Mesothelial cell of epicardium (in vitro differentiated cells): ENCODE measurements at regions not wholly inside any gene's neighbourhood (a gene's known extent, or its start where the extent isn't known, plus 50 kb on each side); places are given as distances from the start of the nearest gene placed in this dataset.

Experiments used
- DNase-seq, 2 experiments: peaks; one replicate each; pipeline ENCODE4 v3.0.0; 2021; ENCODE audit warnings: low spot score in 2 of 2; ENCODE audit not compliant: unreplicated experiment in 2 of 2
- H3K27ac Mint-ChIP-seq: 2 replicates; pipeline ENCODE4 v1.8.0; 2021; ENCODE audit warnings: mixed read lengths
- H3K27me3 Mint-ChIP-seq: 2 replicates; pipeline ENCODE4 v1.8.0; 2021; ENCODE audit warnings: low read depth, mixed read lengths
- H3K36me3 Mint-ChIP-seq: 2 replicates; pipeline ENCODE4 v1.8.0; 2021; ENCODE audit warnings: mixed read lengths
- H3K4me1 Mint-ChIP-seq: 2 replicates; pipeline ENCODE4 v1.8.0; 2021; ENCODE audit warnings: mixed read lengths
- H3K4me3 Mint-ChIP-seq: 2 replicates; pipeline ENCODE4 v1.8.0; 2021; ENCODE audit warnings: mild to moderate bottlenecking, moderate library complexity, mixed read lengths
- H3K9me3 Mint-ChIP-seq: 2 replicates; pipeline ENCODE4 v1.8.0; 2021; ENCODE audit warnings: mixed read lengths
- CTCF ChIP-seq: fragments of 200-600 bp; sonication (generic); IDR thresholded peaks from one replicate; pipeline ENCODE4 v1.5.0; 2021; ENCODE audit warnings: antibody characterized with exemption; ENCODE audit not compliant: unreplicated experiment

DNA sequence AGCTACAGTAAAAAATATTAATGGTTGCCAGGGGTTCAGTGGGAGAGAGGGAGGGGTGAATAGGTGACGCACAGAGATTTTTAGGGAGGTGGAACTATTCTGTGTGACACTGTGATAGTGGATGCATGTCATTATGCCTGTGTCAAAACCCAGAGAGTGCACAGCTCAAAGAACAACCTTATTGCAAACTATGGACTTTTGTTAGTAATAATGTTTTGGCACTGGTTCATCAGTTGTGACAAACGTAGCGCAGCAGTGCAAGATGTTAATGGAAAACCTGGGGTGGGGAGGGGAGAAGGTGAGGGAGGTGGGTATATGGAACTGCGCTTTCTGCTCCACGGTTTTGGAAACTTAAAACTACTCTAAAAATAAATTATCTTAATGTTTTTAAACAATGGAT is 134.6 kb upstream of the RFC3 start:
- Mint-ChIP-seq H3K4me3 (no peak overlapping the region), H3K9me3 (peaks cover 3% of the 10 kb centered on the region), H3K4me1 (no peaks in the 10 kb centered on the region), H3K27ac (no peak overlapping the region), H3K27me3 (no peaks in the 10 kb centered on the region), H3K36me3 (no peaks in the 10 kb centered on the region)
- TF ChIP-seq CTCF = no peak
- no peak for DNase-seq

- no peaks in the 10 kb centered on the region for H3K27me3 Mint-ChIP-seq
- H3K4me1 Mint-ChIP-seq = no peaks in the 10 kb centered on the region
- no peak overlapping the region for H3K27ac Mint-ChIP-seq
- DNase-seq = no peak
- H3K9me3 Mint-ChIP-seq = peaks cover 10% of the 10 kb centered on the region
- H3K4me3 Mint-ChIP-seq = no peak overlapping the region
- no peak for TF ChIP-seq CTCF
- peaks cover 5% of the 10 kb centered on the region for H3K36me3 Mint-ChIP-seq
Observed at GRCh38 chr13:33684874-33685273, 133.1 kb upstream of the RFC3 start.

DNA sequence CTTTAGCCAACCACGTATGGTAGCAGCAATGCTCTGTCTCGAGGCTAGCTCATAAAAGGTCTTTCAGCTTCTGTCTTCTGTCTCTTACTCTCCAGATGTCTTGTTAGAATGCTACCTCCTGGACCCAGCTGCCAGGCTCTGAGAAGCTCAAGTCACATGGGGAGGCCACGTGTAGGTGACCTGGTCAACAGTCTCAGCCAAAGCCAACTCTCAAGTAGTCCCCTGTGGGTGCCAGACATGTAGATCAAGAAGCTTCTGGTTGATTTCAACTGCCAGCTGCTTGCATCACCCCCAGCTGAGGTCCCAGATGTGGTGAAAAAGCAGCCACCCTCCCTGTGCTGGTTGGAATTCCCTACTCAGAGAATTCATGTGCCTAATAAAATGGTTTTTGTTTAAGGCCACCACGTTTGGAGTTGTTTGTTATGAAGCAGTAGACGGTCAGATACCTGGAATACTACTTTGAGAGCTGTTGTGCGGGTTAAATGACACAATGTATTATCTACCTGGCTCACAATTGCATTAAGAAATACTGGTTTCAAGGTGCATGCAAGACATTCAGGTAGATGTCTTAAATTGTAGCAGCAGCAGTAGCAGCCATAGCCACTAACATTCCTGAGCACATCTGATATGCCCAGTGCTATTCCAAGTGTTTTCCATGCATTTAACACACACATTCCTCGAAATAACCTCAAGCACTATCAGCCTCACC is 131.0 kb upstream of the RFC3 start:
- no peak for DNase-seq
- H3K27ac Mint-ChIP-seq = no peak overlapping the region
- no peaks in the 10 kb centered on the region for H3K4me1 Mint-ChIP-seq
- no peak overlapping the region for H3K4me3 Mint-ChIP-seq
- H3K9me3 Mint-ChIP-seq = peaks cover 10% of the 10 kb centered on the region
- no peaks in the 10 kb centered on the region for H3K27me3 Mint-ChIP-seq
- no peak for TF ChIP-seq CTCF
- peaks cover 5% of the 10 kb centered on the region for H3K36me3 Mint-ChIP-seq

GRCh38 chr13:33690354-33690753 is 127.6 kb upstream of the RFC3 start:
- no peak overlapping the region for H3K27ac Mint-ChIP-seq
- no peak for DNase-seq
- H3K4me3 Mint-ChIP-seq = no peak overlapping the region
- no peaks in the 10 kb centered on the region for H3K27me3 Mint-ChIP-seq
- TF ChIP-seq CTCF = no peak
- H3K9me3 Mint-ChIP-seq = peaks cover 10% of the 10 kb centered on the region
- peaks cover 5% of the 10 kb centered on the region for H3K36me3 Mint-ChIP-seq
- H3K4me1 Mint-ChIP-seq = no peaks in the 10 kb centered on the region

DNA sequence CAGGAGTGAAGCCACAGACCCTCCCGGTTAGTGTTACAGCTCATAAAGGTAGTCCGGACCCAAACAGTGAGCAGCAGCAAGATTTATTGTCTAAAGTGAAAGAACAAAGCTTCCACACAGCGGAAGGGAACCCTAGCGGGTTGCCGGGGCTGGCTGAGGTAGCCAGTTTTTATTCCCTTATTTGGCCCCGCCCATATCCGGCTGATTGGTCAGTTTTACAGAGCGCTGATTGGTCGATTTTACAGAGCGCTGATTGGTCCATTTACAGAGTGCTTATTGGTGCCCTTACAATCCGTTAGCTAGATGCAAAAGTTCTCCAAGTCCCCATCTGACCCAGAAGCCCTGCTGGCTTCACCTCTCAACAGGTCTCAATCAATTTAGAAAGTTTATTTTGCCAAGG is 126.0 kb upstream of the RFC3 start:
- Mint-ChIP-seq H3K9me3 (peaks cover 10% of the 10 kb centered on the region), H3K27ac (no peak overlapping the region), H3K27me3 (no peaks in the 10 kb centered on the region), H3K4me3 (no peak overlapping the region), H3K4me1 (peaks cover under 1% of the 10 kb centered on the region), H3K36me3 (peaks cover 5% of the 10 kb centered on the region)
- no peak for TF ChIP-seq CTCF
- no peak for DNase-seq

DNA sequence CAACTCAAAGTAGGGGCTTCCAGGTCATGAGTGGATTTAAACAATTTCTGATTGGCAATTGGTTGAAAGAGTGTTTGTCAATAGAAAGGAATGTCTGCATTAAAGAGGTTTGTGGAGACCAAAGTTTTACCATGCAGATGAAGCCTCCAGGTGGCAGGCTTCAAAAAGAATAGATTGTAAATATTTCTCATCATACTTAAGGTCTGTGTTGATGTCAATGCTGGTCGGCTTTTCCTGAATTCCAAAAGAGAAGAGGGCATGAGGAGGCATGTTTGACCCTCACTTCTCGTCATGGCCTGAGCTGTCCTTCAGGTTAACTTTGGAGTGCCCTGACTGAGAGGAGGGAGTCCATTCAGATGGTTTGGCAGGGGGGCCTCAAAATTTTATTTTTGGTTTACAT is 125.4 kb upstream of the RFC3 start:
- no peak overlapping the region for H3K4me3 Mint-ChIP-seq
- no peak for DNase-seq
- TF ChIP-seq CTCF = no peak
- H3K9me3 Mint-ChIP-seq = peaks cover 10% of the 10 kb centered on the region
- peaks cover 4% of the 10 kb centered on the region for H3K4me1 Mint-ChIP-seq
- peaks cover 5% of the 10 kb centered on the region for H3K36me3 Mint-ChIP-seq
- H3K27ac Mint-ChIP-seq = no peak overlapping the region
- no peaks in the 10 kb centered on the region for H3K27me3 Mint-ChIP-seq
